ENCODE measurements at regions not wholly inside any gene's neighbourhood (a gene's known extent, or its start where the extent isn't known, plus 50 kb on each side); places are given as distances from the start of the nearest gene placed in this dataset.

GRCh38 chr13:103430368-103430767, 364.2 kb upstream of the SLC10A2 start:
- no peaks in the 10 kb centered on the region for H3K27me3 ChIP-seq
- H3K27ac ChIP-seq = no peak overlapping the region
- no peaks in the 10 kb centered on the region for H3K9me3 ChIP-seq (ENCODE audit: low read depth)
- no peaks in the 10 kb centered on the region for H3K4me1 ChIP-seq (ENCODE audit: low read depth)
- DNase-seq (ENCODE audit: low read depth in 1 of 2, low spot score in 1 of 2) = no peak
- no peak for TF ChIP-seq CTCF (IDR thresholded peaks at IDR 0.05; ENCODE audit: low read depth, low read length)
- H3K36me3 ChIP-seq = no peaks in the 10 kb centered on the region
- no peak overlapping the region for H3K4me3 ChIP-seq

GRCh38 chr13:103410002-103410401, 343.8 kb upstream of the SLC10A2 start:
- Histone ChIP-seq H3K4me3 (no peak overlapping the region), H3K9me3 (ENCODE audit: low read depth) (no peaks in the 10 kb centered on the region), H3K27ac (no peak overlapping the region), H3K27me3 (no peaks in the 10 kb centered on the region), H3K36me3 (no peaks in the 10 kb centered on the region), H3K4me1 (ENCODE audit: low read depth) (no peaks in the 10 kb centered on the region)
- TF ChIP-seq CTCF (IDR thresholded peaks at IDR 0.05; ENCODE audit: low read depth, low read length) = no peak
- DNase-seq (ENCODE audit: low read depth in 1 of 2, low spot score in 1 of 2) = no peak

GRCh38 chr13:103406967-103407366, 340.8 kb upstream of the SLC10A2 start:
- H3K9me3 ChIP-seq (ENCODE audit: low read depth) = no peaks in the 10 kb centered on the region
- no peaks in the 10 kb centered on the region for H3K27me3 ChIP-seq
- H3K27ac ChIP-seq = no peak overlapping the region
- no peaks in the 10 kb centered on the region for H3K4me1 ChIP-seq (ENCODE audit: low read depth)
- TF ChIP-seq CTCF (IDR thresholded peaks at IDR 0.05; ENCODE audit: low read depth, low read length) = no peak
- H3K36me3 ChIP-seq = no peaks in the 10 kb centered on the region
- no peak overlapping the region for H3K4me3 ChIP-seq
- DNase-seq (ENCODE audit: low read depth in 1 of 2, low spot score in 1 of 2) = no peak

- no peak for DNase-seq (ENCODE audit: low read depth in 1 of 2, low spot score in 1 of 2)
- Histone ChIP-seq H3K4me1 (ENCODE audit: low read depth) (no peaks in the 10 kb centered on the region), H3K27ac (no peak overlapping the region), H3K27me3 (no peaks in the 10 kb centered on the region), H3K9me3 (ENCODE audit: low read depth) (no peaks in the 10 kb centered on the region), H3K36me3 (no peaks in the 10 kb centered on the region), H3K4me3 (no peak overlapping the region)
- TF ChIP-seq CTCF (IDR thresholded peaks at IDR 0.05; ENCODE audit: low read depth, low read length) = no peak
Observed at GRCh38 chr13:103405297-103405696, 339.1 kb upstream of the SLC10A2 start.

GRCh38 chr13:103403814-103404213, 337.6 kb upstream of the SLC10A2 start:
- H3K36me3 ChIP-seq = no peaks in the 10 kb centered on the region
- no peaks in the 10 kb centered on the region for H3K27me3 ChIP-seq
- DNase-seq (ENCODE audit: low read depth in 1 of 2, low spot score in 1 of 2) = no peak
- no peaks in the 10 kb centered on the region for H3K4me1 ChIP-seq (ENCODE audit: low read depth)
- H3K9me3 ChIP-seq (ENCODE audit: low read depth) = no peaks in the 10 kb centered on the region
- H3K27ac ChIP-seq = no peak overlapping the region
- no peak overlapping the region for H3K4me3 ChIP-seq
- no peak for TF ChIP-seq CTCF (IDR thresholded peaks at IDR 0.05; ENCODE audit: low read depth, low read length)

- Histone ChIP-seq H3K27me3 (no peaks in the 10 kb centered on the region), H3K36me3 (no peaks in the 10 kb centered on the region), H3K27ac (no peak overlapping the region), H3K4me1 (ENCODE audit: low read depth) (no peaks in the 10 kb centered on the region), H3K4me3 (no peak overlapping the region), H3K9me3 (ENCODE audit: low read depth) (no peaks in the 10 kb centered on the region)
- TF ChIP-seq CTCF (IDR thresholded peaks at IDR 0.05; ENCODE audit: low read depth, low read length) = no peak
- DNase-seq (ENCODE audit: low read depth in 1 of 2, low spot score in 1 of 2) = no peak
Observed at GRCh38 chr13:103403148-103403740, 337.0 kb upstream of the SLC10A2 start.

Data from cardiac muscle cell (in vitro differentiated cells and primary cell).